Posterior vena cava (tissue), 2 donors: ENCODE measurements at regions not wholly inside any gene's neighbourhood (a gene's known extent, or its start where the extent isn't known, plus 50 kb on each side); places are given as distances from the start of the nearest gene placed in this dataset.
"Not testable (repeated sequence)": the region's sequence is repeated elsewhere in the genome, so short reads cannot be mapped to it uniquely, and the experiment has no call there.

Experiments used
- DNase-seq: peaks from one replicate; pipeline ENCODE4 v3.0.0-alpha.2; 2020; ENCODE audit warnings: low spot score
- intact Hi-C, 2 donors: fragments of 100-400 bp; cut with DNase I; formaldehyde crosslinking; loops; one replicate each; pipeline versions ENCODE4 v1.14.1 to v1.14.2; 2022 to 2023
- donor health status: DM: yes; HTN: yes; CAD: no.
- donor health status: DM: yes; HTN: yes; CAD: no.

DNA sequence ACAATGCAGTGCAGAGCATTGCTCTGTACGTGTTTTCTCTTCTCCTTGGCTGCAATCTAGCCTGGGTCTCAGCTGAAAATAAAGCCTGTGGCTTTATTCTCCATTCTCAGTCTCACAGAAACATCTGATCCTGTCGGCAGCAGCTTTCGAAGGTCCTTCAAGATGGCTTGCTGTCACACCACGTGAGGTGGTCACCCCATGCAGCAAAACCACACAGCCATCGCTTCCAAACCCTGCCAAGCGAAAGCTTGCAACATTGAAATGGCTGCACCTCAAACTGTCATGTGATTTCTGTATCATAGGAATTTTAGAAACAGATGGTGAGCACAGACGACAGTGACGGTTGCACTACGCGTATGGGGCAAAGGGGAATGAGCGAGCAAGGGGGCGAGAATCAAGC is 98.5 kb upstream of the SMARCA2 start:
- intact Hi-C loops: no loop called here
- no peak for DNase-seq

- intact Hi-C loops: no loop called here
- DNase-seq: no peak
These were observed 97.7 kb upstream of the SMARCA2 start for GRCh38 chr9:1917396-1917935.

GRCh38 chr9:1918108-1918507 is 97.0 kb upstream of the SMARCA2 start:
- no peak for DNase-seq
- intact Hi-C loops: no loop called here

- DNase-seq: no peak
- intact Hi-C loops: no loop called here
These were observed 96.5 kb upstream of the SMARCA2 start for GRCh38 chr9:1918622-1919021.

DNA sequence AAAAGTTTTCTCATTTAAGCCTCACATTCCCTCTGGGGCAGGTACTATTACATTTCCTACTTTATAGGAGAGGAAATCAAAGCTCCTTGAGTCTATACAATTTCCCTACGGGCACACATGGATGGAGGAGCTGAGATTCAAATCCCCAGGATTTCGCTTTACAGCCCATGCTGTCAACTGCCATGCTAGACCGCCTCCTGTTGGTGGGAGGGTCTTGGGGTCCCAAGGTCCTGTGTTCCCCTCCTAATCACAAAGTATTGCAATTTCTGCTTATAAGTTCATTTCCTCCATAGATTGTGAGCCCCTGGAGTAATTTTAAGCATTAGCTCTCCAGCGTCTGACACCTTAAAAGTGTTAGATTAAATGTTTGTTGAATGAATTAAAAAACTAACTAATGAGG is 95.9 kb upstream of the SMARCA2 start:
- intact Hi-C loops: no loop called here
- DNase-seq: no peak

GRCh38 chr9:1920386-1920785 is 94.8 kb upstream of the SMARCA2 start:
- DNase-seq: no peak
- intact Hi-C loops: no loop called here

DNA sequence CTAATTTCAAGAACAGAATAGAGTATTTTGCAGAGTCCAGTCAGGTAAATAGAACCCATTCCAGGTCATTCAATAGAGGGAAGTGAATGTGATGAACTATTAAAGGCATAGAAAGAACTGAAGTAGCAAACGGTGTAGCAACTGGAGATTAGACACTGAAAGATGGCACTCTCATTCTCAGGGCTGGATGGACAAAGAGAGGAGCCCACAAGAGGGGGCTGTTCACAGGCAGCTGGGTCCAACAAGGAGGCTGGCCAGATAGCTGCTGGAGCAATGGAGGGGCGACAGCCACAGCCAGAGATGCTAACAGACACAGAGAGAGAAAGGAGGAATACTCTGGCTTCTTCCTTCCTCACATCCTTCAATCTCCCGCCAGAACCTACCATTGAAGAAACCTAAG is 93.1 kb upstream of the SMARCA2 start:
- DNase-seq: no peak
- intact Hi-C loops: no loop called here

DNA sequence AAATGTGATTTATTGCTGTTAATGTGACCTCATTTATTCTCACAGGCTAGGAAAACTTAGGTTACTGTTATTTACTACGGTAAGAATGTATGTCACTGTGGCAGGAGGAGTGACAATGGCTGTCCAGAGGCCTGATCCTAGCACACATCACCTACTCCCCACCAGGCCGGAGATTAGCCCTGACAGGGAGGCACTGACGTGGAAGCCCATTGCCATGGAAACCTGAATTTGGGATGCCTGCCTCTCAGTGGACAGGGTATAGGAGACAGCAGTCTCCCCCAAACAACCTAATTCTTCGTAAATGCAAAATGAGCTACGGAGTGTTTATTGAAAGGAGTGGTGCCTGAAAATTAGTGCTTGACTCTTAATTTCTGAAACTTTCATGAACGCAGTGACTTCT is 87.6 kb upstream of the SMARCA2 start:
- intact Hi-C loops: loop anchor here in 1 of 2 donors (5.0 kb wide), 1 partner anchor 1305 kb away; no protein-coding TSS in a partner anchor
- DNase-seq: no peak

GRCh38 chr9:1929134-1929533 is 86.0 kb upstream of the SMARCA2 start:
- DNase-seq: no peak
- intact Hi-C loops: loop anchor here in 1 of 2 donors (5.0 kb wide), 1 partner anchor 1307 kb away; no protein-coding TSS in a partner anchor

GRCh38 chr9:1929722-1930244 is 85.4 kb upstream of the SMARCA2 start:
- intact Hi-C loops: loop anchor here in 1 of 2 donors (5.0 kb wide), 1 partner anchor 1307 kb away; no protein-coding TSS in a partner anchor
- no peak for DNase-seq

DNA sequence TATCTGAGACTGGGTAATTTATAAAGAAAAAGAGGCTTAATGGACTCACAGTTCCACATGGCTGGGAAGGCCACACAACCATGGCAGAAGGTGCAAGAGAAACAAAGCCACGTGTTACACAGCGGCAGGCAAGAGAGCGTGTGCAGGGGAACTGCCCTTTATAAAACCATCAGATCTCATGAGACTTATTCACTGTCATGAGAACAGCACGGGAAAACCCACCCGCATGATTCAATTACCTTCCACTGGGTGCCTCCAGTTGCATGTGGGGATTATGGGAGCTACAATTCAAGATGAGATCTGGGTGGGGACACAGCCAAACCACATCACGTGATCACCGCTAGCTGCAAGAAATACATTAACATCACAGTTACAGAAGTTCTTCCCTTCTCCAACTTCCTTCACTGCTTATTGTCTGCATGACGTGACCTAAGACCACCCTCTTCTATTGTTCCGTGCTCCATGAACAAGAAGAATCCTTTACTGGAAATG is 84.9 kb upstream of the SMARCA2 start:
- intact Hi-C loops, DNase-seq: not testable (repeated sequence)

- intact Hi-C loops: no loop called here
- DNase-seq: no peak
These were observed 77.0 kb upstream of the SMARCA2 start for GRCh38 chr9:1938135-1938534.

GRCh38 chr9:1938675-1939170 is 76.4 kb upstream of the SMARCA2 start:
- no peak for DNase-seq
- intact Hi-C loops: no loop called here

- intact Hi-C loops: no loop called here
- DNase-seq: no peak
These were observed 75.7 kb upstream of the SMARCA2 start for GRCh38 chr9:1939466-1939865.

GRCh38 chr9:1939926-1940368 is 75.2 kb upstream of the SMARCA2 start:
- intact Hi-C loops: no loop called here
- DNase-seq: no peak

DNA sequence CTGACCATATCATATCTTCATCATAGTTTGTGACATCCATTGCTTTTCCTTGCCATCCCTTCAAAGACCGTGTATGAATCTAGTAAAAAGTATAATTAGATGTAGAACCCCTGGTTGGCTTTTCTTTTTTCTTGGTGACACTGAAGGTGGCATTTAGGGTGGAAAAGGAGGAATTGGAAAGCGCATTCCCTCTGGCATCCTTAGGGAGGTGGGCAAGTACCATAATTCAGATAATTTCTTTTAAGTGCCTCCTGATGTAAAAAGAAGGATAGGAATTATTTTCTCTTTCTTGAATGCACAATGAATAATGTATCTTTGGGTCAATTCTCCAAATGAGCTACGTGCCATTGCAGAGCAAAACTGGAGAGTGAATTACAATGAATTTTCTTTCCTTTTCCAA is 73.2 kb upstream of the SMARCA2 start:
- intact Hi-C loops: no loop called here
- DNase-seq: no peak

DNA sequence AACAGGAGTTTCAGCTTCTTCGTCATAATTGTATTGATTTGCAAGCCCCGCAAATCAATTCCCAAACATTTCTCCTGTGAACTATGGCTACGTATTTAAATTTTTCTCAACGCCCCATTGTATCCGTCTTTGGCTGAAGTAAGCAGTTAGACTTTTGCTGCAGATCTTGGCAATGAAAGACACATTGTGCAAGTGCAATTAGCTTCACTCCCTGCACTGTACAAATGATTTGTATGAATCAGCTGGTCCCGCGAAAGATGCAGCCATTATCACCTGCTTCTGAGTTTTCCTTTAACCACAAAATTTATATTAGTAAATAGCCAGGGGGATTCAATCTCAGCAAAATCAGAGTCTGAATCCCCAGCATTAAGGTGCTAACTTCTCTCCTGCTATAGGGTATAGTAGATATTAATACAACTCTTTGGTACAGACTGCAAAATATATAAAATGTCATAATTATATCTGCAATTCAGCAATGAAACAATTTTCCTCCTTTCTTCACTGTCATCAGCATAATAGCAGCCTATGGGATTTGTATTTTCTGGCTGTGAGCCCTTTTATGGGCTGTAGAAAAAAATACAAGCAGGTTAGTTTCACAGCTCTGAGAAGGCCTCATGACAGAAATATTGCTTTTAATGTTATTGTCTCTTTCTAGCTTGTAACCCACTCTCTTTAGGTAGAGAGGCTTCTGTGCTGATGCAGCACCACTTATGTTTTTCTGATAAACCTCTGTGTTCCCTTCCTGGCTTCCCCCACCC is 68.4 kb upstream of the SMARCA2 start:
- intact Hi-C loops: no loop called here
- DNase-seq: no peak

- DNase-seq: no peak
- intact Hi-C loops: no loop called here
These were observed 67.7 kb upstream of the SMARCA2 start for GRCh38 chr9:1947438-1947837.

DNA sequence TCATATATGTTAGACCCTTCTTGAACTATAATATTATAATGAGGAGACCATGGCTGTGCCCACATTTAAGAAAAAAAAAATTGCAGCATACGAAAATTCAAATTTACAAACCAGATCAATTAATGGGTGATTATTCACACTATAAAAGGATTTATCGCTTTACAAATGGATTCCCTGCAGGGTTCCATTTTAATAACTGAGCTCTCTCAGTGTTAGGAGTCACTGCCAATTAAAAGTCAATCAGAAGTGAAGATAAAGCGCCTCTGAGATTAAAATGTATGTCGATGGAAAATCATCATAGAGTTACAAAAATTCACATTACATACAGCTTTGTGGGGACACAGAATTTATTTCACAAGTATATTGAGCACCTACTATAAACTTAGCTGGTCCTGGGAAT is 66.6 kb upstream of the SMARCA2 start:
- intact Hi-C loops: no loop called here
- DNase-seq: no peak

DNA sequence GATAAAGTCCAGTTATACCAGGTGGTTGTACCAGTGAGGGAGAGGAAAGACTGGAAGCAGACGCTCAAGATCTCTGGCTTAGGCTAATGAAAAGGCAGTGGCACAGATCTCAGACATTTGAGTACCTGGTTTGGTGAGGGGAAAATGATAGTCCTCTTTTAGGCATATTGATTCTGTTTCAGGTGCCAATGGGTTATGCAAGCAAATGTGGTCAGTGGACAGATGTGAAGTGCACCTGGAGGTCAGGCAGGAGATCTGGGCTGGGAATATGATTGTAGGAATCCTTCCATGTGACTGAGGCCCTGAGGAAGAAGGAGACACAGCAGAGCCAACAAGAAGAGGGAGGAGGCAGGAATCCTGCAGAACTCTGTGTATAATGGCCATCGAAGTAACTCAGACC is 63.7 kb upstream of the SMARCA2 start:
- intact Hi-C loops: no loop called here
- no peak for DNase-seq

- intact Hi-C loops: no loop called here
- no peak for DNase-seq
These were observed 63.1 kb upstream of the SMARCA2 start for GRCh38 chr9:1952001-1952400.
